Thoracic aorta (tissue), 2 donors: ENCODE measurements at regions not wholly inside any gene's neighbourhood (a gene's known extent, or its start where the extent isn't known, plus 50 kb on each side); places are given as distances from the start of the nearest gene placed in this dataset.
"Not testable (repeated sequence)": the region's sequence is repeated elsewhere in the genome, so short reads cannot be mapped to it uniquely, and the experiment has no call there.

ENCODE experiments used
- ATAC-seq: fragments of 150-250 bp; one replicate; pipeline ENCODE4 v1.8.0; 2017; ENCODE audit warnings: low read depth; ENCODE audit not compliant: insufficient number of reproducible peaks, low FRiP score
- DNase-seq: peaks from one replicate; pipeline ENCODE4 v3.0.0-alpha.2; 2020; ENCODE audit warnings: low spot score
- H3K27ac ChIP-seq, 2 donors: fragments of 200-600 bp; sonication (generic); 1 replicate in 1 of 2; 2 replicates in 1 of 2; pipeline ENCODE4 v1.5.1; 2016; ENCODE audit warnings: mild to moderate bottlenecking in 2 of 2, moderate library complexity in 2 of 2
- H3K27me3 ChIP-seq: fragments of 200-600 bp; sonication (generic); replicated peaks from 2 replicates; pipeline ENCODE4 v1.6.0; 2016; ENCODE audit warnings: mild to moderate bottlenecking; ENCODE audit not compliant: insufficient read depth
- H3K36me3 ChIP-seq: fragments of 200-600 bp; sonication (generic); one replicate; pipeline ENCODE4 v1.5.1; 2016
- H3K4me1 ChIP-seq, 2 donors: fragments of 200-600 bp; sonication (generic); 1 replicate in 1 of 2; 2 replicates in 1 of 2; pipeline versions ENCODE4 v1.5.1 to v1.6.0; 2016; ENCODE audit warnings: low read depth in 2 of 2, mild to moderate bottlenecking in 1 of 2; ENCODE audit not compliant: control insufficient read depth in 1 of 2
- H3K4me3 ChIP-seq: fragments of 200-600 bp; sonication (generic); 2 replicates; pipeline ENCODE4 v1.5.1; 2016; ENCODE audit warnings: mild to moderate bottlenecking
- H3K9me3 ChIP-seq: fragments of 200-600 bp; sonication (generic); 2 replicates; pipeline ENCODE4 v1.5.1; 2016
- CTCF ChIP-seq: fragments of 200-600 bp; sonication (generic); IDR thresholded peaks from one replicate; pipeline ENCODE4 v1.5.1; 2019; ENCODE audit warnings: antibody characterized with exemption

DNA sequence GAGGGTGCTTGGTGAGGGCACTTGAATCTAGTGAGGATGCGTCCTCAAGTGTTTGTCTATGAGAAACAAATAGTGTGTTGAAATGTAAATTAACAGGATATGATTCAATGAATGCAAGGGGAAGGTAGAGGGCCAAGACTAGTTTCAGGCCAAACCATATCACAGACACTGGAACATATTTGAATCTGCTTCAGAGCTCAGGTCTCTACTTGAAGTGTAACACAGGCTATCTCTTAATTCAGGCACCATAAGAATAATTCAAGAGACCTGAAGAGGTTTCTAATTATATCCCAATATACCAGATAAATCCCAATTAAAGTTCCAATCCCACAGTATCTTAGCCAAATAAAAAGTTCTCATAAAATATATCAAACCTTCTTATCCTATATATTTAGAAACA lies 146.5 kb upstream of the INTU start:
- H3K4me3 ChIP-seq = no peak overlapping the region
- ATAC-seq = no peak
- TF ChIP-seq CTCF = no peak
- DNase-seq = no peak
- H3K36me3 ChIP-seq = no peaks in the 10 kb centered on the region
- no peaks in the 10 kb centered on the region for H3K4me1 ChIP-seq
- no peak overlapping the region for H3K27ac ChIP-seq
- no peaks in the 10 kb centered on the region for H3K9me3 ChIP-seq
- no peaks in the 10 kb centered on the region for H3K27me3 ChIP-seq

GRCh38 chr4:127491571-127491970 lies 141.2 kb upstream of the INTU start:
- ATAC-seq = no peak
- Histone ChIP-seq H3K27ac (no peak overlapping the region), H3K36me3 (no peaks in the 10 kb centered on the region), H3K4me3 (no peak overlapping the region), H3K4me1 (no peaks in the 10 kb centered on the region), H3K9me3 (no peaks in the 10 kb centered on the region), H3K27me3 (no peaks in the 10 kb centered on the region)
- no peak for DNase-seq
- no peak for TF ChIP-seq CTCF

DNA sequence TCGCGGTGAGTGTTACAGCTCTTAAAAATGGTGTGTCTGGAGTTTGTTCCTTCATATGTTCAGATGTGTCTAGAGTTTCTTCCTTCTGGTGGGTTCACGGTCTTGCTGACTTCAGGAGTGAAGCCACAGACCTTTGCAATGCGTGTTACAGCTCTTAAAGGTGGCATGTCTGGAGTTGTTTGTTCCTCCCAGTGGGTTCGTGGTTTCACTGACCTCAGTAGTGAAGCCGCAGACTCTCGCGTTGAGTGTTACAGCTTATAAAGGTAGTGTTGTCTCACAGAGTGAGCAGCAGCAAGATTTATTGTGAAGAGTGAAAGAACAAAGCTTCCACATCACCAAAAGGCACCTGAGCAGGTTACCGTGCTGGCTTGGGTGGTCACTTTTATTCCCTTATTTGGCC lies 135.9 kb upstream of the INTU start:
- H3K4me3 ChIP-seq, H3K4me1 ChIP-seq, H3K9me3 ChIP-seq, H3K36me3 ChIP-seq, H3K27me3 ChIP-seq, H3K27ac ChIP-seq, ATAC-seq, DNase-seq: not testable (repeated sequence)

DNA sequence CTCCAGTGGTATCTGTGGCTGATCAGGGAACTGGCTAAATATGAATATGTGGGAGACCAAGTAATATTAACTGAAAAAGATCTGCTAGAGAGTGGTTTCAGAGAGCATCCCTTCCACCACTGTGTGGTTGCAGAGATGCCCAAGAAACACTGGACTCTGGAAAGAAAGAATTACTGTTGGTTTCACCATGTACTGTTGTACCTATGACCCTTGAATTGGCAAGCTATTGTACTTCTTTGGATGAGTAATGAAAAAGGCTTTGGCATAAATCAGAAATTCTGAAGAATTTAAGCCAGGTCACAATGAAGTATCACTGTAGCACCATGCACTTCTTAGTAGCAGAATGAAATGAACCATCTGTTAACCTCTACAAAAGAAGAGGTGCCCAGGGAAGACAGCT lies 134.4 kb upstream of the INTU start:
- H3K27ac ChIP-seq = no peak overlapping the region
- TF ChIP-seq CTCF = no peak

GRCh38 chr4:127500242-127500641 lies 132.5 kb upstream of the INTU start:
- ATAC-seq (no peak), DNase-seq (no peak)
- H3K4me1 ChIP-seq = peaks cover 0 to 6% of the 10 kb centered on the region in 2 donors
- TF ChIP-seq CTCF = no peak
- H3K27ac ChIP-seq = no peak overlapping the region
- H3K36me3 ChIP-seq = no peaks in the 10 kb centered on the region
- no peaks in the 10 kb centered on the region for H3K27me3 ChIP-seq
- H3K9me3 ChIP-seq = no peaks in the 10 kb centered on the region
- H3K4me3 ChIP-seq = no peak overlapping the region

More for the DNA sequence above, 134.4 kb upstream of the INTU start:
- no peaks in the 10 kb centered on the region for H3K27me3 ChIP-seq
- DNase-seq = no peak
- H3K4me3 ChIP-seq = no peak overlapping the region
- no peaks in the 10 kb centered on the region for H3K9me3 ChIP-seq
- ATAC-seq = no peak
- H3K36me3 ChIP-seq = no peaks in the 10 kb centered on the region
- H3K4me1 ChIP-seq = peaks cover 0 to 6% of the 10 kb centered on the region in 2 donors

GRCh38 chr4:127501103-127501502 lies 131.7 kb upstream of the INTU start:
- Histone ChIP-seq H3K36me3 (no peaks in the 10 kb centered on the region), H3K27ac (no peak overlapping the region), H3K4me3 (no peak overlapping the region), H3K4me1 (peaks cover 0 to 6% of the 10 kb centered on the region in 2 donors), H3K27me3 (no peaks in the 10 kb centered on the region), H3K9me3 (no peaks in the 10 kb centered on the region)
- TF ChIP-seq CTCF = no peak
- no peak for ATAC-seq
- DNase-seq = no peak
